DMS79 (cell line): ENCODE measurements at regions not wholly inside any gene's neighbourhood (a gene's known extent, or its start where the extent isn't known, plus 50 kb on each side); places are given as distances from the start of the nearest gene placed in this dataset.
"Not testable (repeated sequence)": the region's sequence is repeated elsewhere in the genome, so short reads cannot be mapped to it uniquely, and the experiment has no call there.

ENCODE experiments used
- DNase-seq: peaks from one replicate; lab custom pipeline; 2025; lab: John Stamatoyannopoulos, UW

DNA sequence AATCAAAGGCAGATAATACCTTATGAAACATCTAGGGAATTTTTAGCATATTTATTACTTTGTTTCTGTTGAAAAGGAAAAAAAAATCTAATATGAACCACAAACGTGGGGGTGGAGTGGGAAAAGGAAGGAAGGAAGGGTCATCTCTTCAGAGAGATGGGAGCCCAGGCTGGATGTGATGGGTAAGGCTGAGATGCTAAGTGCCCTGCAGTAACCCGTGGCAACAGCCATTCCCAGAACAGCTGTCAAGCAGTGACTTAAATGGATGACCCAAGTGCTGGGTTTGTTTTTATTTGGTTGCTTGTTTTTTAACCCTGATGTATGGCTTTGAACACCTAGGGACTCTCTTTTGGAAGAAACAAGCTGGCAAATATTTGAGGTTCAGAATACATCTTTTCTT is 50.7 kb upstream of the KLF7 start:
- no peak for DNase-seq

DNA sequence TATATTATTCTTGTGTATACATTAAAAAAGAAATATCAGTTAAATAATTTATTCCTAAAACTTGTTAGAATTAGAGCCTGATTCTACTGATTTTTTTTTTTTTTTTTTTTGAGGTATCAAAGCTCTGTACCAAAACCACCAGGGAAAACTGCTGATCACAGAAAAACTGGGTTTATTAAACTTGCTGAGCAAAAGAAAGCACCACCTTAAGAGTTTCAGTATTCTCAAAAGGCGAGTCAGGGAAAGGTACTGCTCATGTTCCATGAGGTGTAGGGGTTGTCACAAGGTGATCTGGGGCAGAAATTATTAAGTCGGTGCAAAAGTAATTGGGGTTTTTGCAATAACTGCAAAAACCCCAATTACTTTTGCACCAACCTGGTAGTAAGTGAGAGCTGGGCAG is 51.7 kb upstream of the KLF7 start:
- DNase-seq = no peak

DNA sequence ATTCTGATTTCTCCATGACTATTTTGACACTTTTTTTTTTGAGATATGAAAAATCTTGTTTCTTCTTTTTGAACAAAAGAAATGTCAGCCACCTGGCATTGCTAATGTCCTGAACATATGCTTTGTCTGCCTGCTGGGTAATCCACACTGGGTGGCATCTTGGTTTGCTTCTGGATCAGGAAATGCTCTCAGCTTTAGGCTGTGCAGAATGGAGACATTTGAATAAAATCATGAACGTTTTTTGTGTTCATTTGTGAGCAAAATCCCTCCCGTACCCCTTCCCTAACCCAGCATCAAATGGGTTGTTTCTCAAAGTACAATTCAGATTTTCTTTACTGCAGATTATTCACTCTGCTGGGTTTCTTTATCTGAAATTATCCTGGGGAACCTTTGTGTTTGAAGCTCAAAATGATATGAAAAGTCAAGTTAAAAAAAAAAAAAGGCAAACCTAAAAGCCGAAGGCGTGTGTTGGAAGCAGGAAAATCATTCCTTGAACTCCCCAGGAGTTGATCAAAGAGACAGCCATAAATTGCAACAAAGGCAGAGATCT is 53.4 kb upstream of the KLF7 start:
- no peak for DNase-seq

DNA sequence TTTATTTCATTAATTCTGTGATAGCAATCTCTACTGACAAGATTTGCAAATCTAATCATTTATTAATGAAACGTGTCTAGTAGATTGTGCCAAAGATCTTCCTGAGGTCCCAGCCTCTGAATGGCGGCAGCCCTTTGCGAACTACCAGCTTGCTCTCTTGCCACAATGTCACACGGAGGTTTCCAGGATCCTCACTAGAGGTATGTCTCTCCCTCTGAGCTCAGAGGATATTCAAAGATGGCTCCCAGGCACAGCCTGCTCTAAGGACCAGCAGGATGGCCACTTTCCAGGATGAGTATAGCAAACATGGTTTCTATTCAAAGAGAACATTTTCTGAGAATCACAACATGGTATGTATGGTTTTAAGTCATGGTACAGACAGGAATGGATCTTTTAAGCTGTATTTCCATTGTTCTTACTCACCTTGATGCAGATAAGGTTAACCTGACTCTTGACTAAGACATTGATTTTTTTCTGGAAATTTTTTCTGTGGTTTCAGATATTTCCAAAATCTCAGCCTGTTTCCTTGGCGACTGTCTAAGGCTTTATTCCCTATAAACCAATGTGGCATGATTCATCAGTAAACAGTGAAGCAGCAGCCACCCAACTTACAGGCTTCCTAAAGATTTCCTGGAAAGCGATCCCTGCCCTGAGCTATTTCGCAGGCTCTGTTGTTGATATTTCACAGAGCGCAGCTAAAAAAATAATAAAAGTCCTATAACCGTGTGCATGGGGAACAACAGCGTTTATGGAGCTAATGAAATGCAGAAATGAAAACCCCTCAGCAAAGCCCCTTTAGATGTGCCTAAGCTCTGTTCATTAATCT is 54.1 kb upstream of the KLF7 start:
- DNase-seq = no peak

DNA sequence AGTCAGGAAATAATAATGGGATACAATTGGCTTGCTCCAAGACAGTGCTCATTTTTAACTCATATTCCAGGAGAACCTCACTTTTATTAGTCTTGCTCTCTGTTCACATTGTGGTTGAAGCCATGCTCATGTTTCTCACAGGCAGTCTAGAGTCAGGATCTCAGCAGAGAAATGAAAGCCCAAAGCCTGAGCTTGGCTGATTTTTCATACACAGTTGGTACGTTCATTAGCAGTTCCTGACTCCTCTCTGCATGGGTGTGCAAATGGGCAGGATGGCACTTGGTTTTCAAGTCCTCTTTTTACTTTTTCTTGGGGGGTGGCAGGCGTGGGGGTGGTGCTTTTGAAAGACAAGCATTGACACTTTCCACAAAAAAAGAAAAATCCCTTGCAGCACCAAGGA is 56.0 kb upstream of the KLF7 start:
- no peak for DNase-seq

DNA sequence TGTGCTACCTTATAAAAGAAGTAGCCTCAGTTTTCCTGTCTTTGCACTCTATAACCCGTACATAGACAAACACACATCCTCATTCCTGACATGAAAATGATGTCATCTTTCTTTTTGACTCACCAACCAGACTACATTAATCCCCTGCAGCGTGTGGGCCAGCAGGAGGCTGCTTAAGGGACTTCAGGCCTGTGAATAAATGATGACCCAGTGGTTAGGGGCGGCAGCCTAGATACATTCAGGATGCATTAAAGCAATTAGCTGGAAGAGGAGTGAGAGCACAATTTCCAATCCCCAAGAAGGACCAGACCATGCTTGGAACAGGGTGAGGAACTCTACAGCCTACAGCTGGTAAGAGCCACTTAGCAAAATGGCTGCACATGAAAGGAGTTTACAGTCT is 57.3 kb upstream of the KLF7 start:
- DNase-seq = no peak

GRCh38 chr2:207224381-207224780 is 58.6 kb upstream of the KLF7 start:
- no peak for DNase-seq

DNA sequence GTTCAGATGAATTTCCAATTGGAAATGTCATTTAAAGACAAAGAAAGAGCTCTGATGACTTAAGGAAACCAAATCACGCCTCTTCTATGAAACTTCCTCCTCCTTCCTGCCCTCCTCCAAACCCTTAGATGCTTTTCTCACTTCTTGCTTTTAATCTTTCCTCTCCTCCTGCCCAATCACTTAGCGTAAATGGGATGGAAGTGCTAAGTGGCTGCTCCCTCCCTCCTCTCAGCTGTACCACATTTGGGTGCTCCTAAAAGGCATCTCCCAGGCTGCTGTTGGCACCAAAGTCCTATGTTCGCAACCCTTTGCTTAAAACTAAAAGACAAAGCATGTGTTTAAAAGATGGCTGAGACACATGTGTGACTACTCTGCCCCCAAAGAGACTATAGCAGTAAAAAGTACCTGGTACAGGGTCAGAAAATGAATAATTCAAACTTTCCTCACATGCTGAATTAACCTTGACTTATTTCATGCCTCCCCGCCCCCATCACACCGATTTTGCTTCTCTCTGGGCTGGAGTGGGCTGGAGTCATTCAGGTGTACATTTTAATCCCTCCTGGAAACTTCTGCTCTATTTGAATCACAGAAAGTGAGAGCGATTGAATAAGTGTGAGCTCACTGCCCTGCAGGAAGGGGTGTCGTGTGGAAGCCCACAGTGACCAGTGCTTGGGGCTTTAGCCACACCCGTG is 59.2 kb upstream of the KLF7 start:
- no peak for DNase-seq

GRCh38 chr2:207225773-207226172 is 60.0 kb upstream of the KLF7 start:
- no peak for DNase-seq

DNA sequence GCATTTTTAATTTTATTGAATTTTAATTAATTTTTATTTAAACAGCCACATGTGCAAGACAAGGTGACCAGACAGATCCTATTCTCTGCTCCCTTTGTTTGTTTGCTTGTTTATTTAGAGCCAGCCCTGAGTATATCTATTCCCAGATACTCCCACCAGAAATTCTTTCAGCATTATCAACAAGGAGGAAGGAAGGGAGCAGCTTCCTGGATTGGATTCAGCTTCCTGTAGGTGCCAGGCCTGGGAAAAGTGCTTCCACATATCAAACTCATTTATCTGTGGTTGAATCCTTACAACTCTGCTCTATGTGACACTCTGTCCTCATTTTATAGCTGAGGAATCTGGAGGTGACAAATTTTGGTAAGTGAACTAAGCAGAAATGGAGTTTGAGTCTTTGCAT is 60.5 kb upstream of the KLF7 start:
- DNase-seq = no peak

DNA sequence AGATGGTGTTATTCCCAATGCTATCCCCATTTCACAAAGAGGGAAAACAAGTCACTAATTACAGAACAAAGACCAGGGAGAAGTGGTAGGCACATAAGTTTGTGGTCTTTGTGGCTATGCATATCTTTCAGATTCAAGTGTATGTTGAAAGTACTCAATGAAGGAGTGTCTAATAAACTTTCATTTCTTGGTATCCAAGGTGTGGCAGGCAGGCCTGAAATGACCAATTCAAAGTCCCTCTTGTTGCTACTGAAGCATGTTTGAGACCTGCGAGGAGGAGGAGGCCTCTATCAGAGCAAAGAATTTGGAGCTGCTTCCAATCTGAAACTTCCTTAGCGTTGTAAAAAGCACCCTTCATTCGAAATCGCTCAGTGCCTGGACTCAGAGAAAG is 60.9 kb upstream of the KLF7 start:
- DNase-seq = no peak

DNA sequence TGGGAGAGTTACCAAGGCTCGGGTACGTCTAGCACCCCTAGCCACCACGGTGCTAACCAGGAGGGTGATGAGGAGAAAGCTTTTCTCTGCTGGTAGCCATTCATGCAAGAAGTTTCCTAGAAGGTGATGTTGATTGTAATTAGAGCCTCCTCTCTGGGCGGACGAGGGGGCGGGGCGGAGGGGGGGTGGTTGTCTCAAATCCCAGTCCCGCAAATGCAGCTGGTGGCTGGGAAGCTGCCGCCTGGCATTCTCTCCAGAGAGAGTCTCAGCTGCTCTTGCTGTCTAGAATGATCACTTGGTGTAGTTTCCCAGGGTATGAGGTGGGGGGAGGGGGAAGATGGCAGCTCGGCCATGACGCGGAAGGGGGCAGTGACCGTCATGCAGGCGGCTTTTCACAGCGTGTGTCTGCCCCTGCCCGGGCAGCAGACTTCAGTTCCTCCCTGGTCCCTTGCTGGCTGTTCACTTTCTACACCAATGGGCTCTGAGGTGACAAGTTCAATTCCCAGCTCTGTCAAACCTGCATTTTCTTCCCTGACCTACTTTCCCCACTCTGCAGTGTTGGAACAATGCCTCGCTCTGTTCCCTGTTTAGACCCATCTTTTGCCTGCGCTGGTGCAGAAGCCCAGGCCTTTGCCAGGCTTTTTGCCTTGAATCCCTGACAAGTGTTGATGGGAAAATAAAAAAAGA is 61.5 kb upstream of the KLF7 start:
- peak; percentile 73 for DNase-seq

GRCh38 chr2:207227749-207228145 is 62.0 kb upstream of the KLF7 start:
- no peak for DNase-seq

GRCh38 chr2:207228402-207228801 is 62.7 kb upstream of the KLF7 start:
- no peak for DNase-seq

DNA sequence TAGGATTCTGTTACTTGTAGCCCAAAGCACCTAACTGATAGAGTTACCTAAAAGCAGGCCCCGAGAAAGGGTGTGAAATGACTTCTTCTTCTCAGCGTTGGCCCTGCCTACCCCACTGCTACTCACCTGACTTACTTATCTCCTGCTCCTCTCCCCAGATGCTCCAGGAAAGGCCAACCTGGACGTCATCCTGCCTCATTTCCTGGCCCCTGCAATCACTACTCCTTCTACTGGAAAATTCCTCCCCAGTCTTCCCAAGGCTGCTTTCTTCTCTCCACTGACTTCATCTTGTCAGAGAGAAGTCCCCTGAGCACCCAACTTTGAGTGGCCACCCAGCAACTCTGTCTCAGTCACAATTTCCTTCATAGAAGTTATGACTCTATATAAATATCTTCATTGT is 63.4 kb upstream of the KLF7 start:
- DNase-seq = no peak

- no peak for DNase-seq
Measured at GRCh38 chr2:207230261-207231105, 64.7 kb upstream of the KLF7 start.

GRCh38 chr2:207231106-207231865 is 65.5 kb upstream of the KLF7 start:
- no peak for DNase-seq

- no peak for DNase-seq
Measured at GRCh38 chr2:207231967-207232366, 66.2 kb upstream of the KLF7 start.

- DNase-seq = not testable (repeated sequence)
Measured at GRCh38 chr2:207233141-207233540, 67.4 kb upstream of the KLF7 start.

GRCh38 chr2:207233731-207234130 is 68.0 kb upstream of the KLF7 start:
- no peak for DNase-seq

GRCh38 chr2:207235621-207236020 is 69.9 kb upstream of the KLF7 start:
- DNase-seq = no peak
